Activated naive CD4-positive, alpha-beta T cell treated with anti-CD3 and anti-CD28 coated beads, Interleukin-2, amount 10 ng/mL, durations not matched to agents 7 days and 5 days (primary cell): ENCODE measurements at regions not wholly inside any gene's neighbourhood (a gene's known extent, or its start where the extent isn't known, plus 50 kb on each side); places are given as distances from the start of the nearest gene placed in this dataset.
"Not testable (repeated sequence)": the region's sequence is repeated elsewhere in the genome, so short reads cannot be mapped to it uniquely, and the experiment has no call there.

Experiments used
- CTCF ChIA-PET: fragments of 350-600 bp; sonication (Branson Sonifier 250); formaldehyde crosslinking; loops from one replicate; lab custom pipeline; 2021; ENCODE audit warnings: antibody characterized with exemption; lab: Charles Lee
- DNase-seq: peaks from one replicate; pipeline ENCODE4 v3.0.0-alpha.2; 2020
- H3K27ac Mint-ChIP-seq: one replicate; pipeline ENCODE4 v1.8.0; 2021; ENCODE audit warnings: mild to moderate bottlenecking, moderate library complexity, mixed read lengths
- H3K27me3 Mint-ChIP-seq: one replicate; pipeline ENCODE4 v1.8.0; 2021; ENCODE audit warnings: mild to moderate bottlenecking, mixed read lengths
- H3K36me3 Mint-ChIP-seq: one replicate; pipeline ENCODE4 v1.8.0; 2021; ENCODE audit warnings: mixed read lengths
- H3K4me1 Mint-ChIP-seq: one replicate; pipeline ENCODE4 v1.8.0; 2021; ENCODE audit warnings: mixed read lengths
- H3K4me3 Mint-ChIP-seq: one replicate; pipeline ENCODE4 v1.8.0; 2021; ENCODE audit warnings: mild to moderate bottlenecking, moderate library complexity, mixed read lengths
- H3K9me3 Mint-ChIP-seq: one replicate; pipeline ENCODE4 v1.8.0; 2021; ENCODE audit warnings: mixed read lengths

- H3K36me3 Mint-ChIP-seq: no peaks in the 10 kb centered on the region
- CTCF ChIA-PET: no interaction called here
- no peaks in the 10 kb centered on the region for H3K9me3 Mint-ChIP-seq
- no peaks in the 10 kb centered on the region for H3K4me1 Mint-ChIP-seq
- H3K27me3 Mint-ChIP-seq: no peaks in the 10 kb centered on the region
- DNase-seq: no peak
- H3K4me3 Mint-ChIP-seq: no peak overlapping the region
- H3K27ac Mint-ChIP-seq: no peak overlapping the region
Measured at GRCh38 chr6:49110916-49111315, 352.1 kb downstream of the MMUT start.

DNA sequence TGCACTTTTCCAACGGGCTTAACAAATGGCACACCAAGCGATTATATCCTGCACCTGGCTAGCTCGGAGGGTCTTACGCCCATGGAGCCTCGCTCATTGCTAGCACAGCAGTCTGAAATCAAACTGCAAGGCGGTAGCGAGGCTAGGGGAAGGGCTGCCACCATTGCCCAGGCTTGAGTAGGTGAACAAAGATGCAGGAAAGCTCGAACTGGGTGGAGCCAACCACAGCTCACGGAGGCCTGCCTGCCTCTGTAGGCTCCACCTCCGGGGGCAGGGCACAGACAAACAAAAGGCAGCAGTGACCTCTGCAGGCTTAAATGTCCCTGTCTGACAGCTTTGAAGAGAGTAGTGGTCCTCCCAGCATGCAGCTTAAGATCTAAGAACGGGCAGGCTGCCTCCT lies 365.4 kb downstream of the MMUT start:
- CTCF ChIA-PET, H3K4me1 Mint-ChIP-seq, DNase-seq, H3K9me3 Mint-ChIP-seq, H3K36me3 Mint-ChIP-seq, H3K27me3 Mint-ChIP-seq, H3K27ac Mint-ChIP-seq, H3K4me3 Mint-ChIP-seq: not testable (repeated sequence)

DNA sequence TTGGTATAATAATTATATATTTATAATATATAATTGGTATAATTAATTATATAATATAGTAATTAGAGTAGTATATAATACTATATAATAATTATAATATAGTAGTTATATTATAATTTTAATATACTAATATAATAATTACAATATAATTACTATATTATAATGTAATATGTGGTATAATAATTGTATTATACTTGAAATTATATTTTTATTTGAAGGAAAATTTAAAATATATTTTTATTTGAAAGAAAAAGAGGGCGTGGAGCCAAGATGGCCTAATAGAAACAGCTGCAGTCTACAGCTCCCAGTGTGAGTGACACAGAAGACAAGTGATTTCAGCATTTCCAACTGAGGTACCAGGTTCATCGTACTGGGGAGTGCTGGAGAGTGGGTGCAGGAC lies 365.9 kb downstream of the MMUT start:
- Mint-ChIP-seq H3K4me1 (no peaks in the 10 kb centered on the region), H3K27ac (no peak overlapping the region), H3K4me3 (no peak overlapping the region), H3K36me3 (no peaks in the 10 kb centered on the region), H3K9me3 (peaks cover 10% of the 10 kb centered on the region), H3K27me3 (no peaks in the 10 kb centered on the region)
- DNase-seq: no peak
- CTCF ChIA-PET: no interaction called here

GRCh38 chr6:49088631-49089030 lies 374.4 kb downstream of the MMUT start:
- no peak for DNase-seq
- Mint-ChIP-seq H3K27ac (no peak overlapping the region), H3K4me3 (no peak overlapping the region), H3K36me3 (no peaks in the 10 kb centered on the region), H3K4me1 (no peaks in the 10 kb centered on the region), H3K27me3 (no peaks in the 10 kb centered on the region), H3K9me3 (no peaks in the 10 kb centered on the region)
- CTCF ChIA-PET: no interaction called here

DNA sequence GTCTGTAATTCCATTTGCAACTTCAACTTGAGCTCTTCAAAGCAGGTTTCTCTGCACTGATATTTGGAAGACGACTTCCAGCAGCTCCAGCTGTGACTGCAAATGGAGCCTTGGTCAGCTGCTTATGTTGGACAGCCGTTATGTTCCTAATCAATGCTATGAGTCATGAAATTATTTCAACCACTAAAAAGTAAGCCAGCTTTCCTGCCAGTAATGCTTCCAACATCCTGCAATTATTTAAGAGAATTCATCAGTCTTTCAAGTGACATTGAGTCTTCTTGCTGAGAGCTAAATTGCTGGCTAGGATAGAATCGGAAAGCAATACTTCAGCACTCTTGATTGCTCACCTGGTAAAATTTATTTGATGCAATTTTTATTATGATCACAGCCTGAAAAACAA lies 375.7 kb downstream of the MMUT start:
- Mint-ChIP-seq H3K9me3 (no peaks in the 10 kb centered on the region), H3K4me1 (no peaks in the 10 kb centered on the region), H3K36me3 (no peaks in the 10 kb centered on the region), H3K4me3 (no peak overlapping the region), H3K27ac (no peak overlapping the region), H3K27me3 (no peaks in the 10 kb centered on the region)
- CTCF ChIA-PET: no interaction called here
- DNase-seq: no peak

- CTCF ChIA-PET: no interaction called here
- Mint-ChIP-seq H3K4me1 (no peaks in the 10 kb centered on the region), H3K27me3 (no peaks in the 10 kb centered on the region), H3K9me3 (no peaks in the 10 kb centered on the region), H3K4me3 (no peak overlapping the region), H3K27ac (no peak overlapping the region), H3K36me3 (no peaks in the 10 kb centered on the region)
- DNase-seq: no peak
Measured at GRCh38 chr6:49082611-49083010, 380.4 kb downstream of the MMUT start.

- no peaks in the 10 kb centered on the region for H3K4me1 Mint-ChIP-seq
- no peak for DNase-seq
- H3K27me3 Mint-ChIP-seq: no peaks in the 10 kb centered on the region
- H3K9me3 Mint-ChIP-seq: peaks cover 7% of the 10 kb centered on the region
- H3K27ac Mint-ChIP-seq: no peak overlapping the region
- no peak overlapping the region for H3K4me3 Mint-ChIP-seq
- no peaks in the 10 kb centered on the region for H3K36me3 Mint-ChIP-seq
- CTCF ChIA-PET: no interaction called here
Measured at GRCh38 chr6:49072885-49073620, 390.0 kb downstream of the MMUT start.

DNA sequence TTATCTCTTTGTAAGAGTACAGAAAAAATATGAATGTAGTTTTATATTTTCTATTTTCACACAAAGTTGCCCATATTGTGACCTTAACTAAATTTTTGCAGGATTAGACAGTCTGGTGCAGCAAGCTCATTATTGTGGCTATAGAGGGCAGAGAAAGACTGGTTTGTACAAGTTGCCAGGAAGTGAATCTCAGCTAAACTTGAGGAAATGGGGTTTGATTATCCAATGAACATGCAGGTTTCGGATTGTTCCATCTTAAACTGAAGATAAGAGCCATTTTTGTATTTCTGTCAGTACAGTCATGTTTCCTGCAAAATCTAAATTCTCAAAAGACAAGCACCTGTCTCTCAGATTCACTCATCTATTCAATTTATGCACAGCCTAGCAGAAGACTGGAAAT lies 390.9 kb downstream of the MMUT start:
- no peak for DNase-seq
- Mint-ChIP-seq H3K4me3 (no peak overlapping the region), H3K27me3 (no peaks in the 10 kb centered on the region), H3K4me1 (no peaks in the 10 kb centered on the region), H3K36me3 (no peaks in the 10 kb centered on the region), H3K27ac (no peak overlapping the region), H3K9me3 (peaks cover 7% of the 10 kb centered on the region)
- CTCF ChIA-PET: no interaction called here

DNA sequence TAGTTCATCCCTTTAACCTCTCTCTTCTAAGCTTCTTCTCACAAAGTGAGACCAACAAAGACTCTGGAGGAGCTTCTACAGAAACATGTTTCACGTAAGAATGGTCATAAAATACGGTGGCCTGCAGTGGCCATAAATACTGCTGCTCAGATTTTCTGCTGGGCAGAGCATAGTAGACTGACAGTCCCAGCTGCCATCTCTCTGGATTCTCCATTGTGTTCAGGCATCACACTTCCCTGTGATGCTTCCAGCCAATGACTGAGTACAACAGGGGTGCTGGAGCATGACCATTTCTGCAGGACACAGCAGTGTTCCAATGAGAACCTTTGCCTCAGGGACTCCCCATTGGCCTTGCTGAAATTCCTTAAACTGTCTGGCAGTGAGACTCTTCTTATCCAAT lies 392.6 kb downstream of the MMUT start:
- CTCF ChIA-PET: no interaction called here
- H3K36me3 Mint-ChIP-seq: no peaks in the 10 kb centered on the region
- H3K4me3 Mint-ChIP-seq: no peak overlapping the region
- no peaks in the 10 kb centered on the region for H3K4me1 Mint-ChIP-seq
- DNase-seq: no peak
- H3K27ac Mint-ChIP-seq: no peak overlapping the region
- no peaks in the 10 kb centered on the region for H3K27me3 Mint-ChIP-seq
- peaks cover 7% of the 10 kb centered on the region for H3K9me3 Mint-ChIP-seq

DNA sequence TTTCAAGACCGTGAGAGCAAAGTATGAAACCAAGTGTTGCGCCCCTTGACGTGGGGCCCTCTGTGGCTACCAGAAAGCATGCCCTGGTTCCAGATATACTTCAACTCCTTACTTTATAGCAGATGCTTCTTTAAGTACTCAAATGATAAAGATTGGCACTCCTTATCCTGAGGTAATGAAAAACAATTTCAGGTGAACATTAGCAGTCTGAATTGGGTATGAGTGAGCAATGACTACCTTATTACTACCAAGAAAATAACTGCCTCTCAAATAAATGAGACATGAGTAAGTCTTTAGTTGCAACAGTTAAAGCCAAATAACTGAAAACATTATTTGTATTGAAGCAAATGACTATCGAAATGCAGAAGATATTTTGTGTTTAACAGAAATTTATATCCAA lies 408.7 kb downstream of the MMUT start:
- CTCF ChIA-PET: no interaction called here
- peaks cover 8% of the 10 kb centered on the region for H3K9me3 Mint-ChIP-seq
- no peak for DNase-seq
- H3K4me3 Mint-ChIP-seq: no peak overlapping the region
- no peaks in the 10 kb centered on the region for H3K27me3 Mint-ChIP-seq
- H3K27ac Mint-ChIP-seq: no peak overlapping the region
- H3K36me3 Mint-ChIP-seq: no peaks in the 10 kb centered on the region
- no peaks in the 10 kb centered on the region for H3K4me1 Mint-ChIP-seq

DNA sequence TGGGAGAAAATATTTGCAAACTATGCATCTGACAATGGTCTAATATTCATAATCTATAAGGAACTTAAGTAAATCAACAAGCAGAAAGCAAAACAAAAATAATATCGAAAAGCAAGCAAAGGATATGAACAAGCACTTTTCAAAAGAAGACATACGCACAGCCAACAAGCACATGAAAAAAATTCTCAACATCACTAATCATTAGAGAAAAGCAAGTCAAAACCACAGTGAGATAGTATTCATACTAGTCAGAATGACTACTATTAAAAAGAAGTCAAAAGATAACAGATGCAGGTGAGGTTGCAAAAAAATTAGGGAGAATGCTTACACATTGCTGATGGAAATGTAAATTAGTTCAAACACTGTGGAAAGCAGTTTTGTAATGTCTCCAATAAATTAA lies 410.2 kb downstream of the MMUT start:
- CTCF ChIA-PET: no interaction called here
- H3K4me1 Mint-ChIP-seq: no peaks in the 10 kb centered on the region

DNA sequence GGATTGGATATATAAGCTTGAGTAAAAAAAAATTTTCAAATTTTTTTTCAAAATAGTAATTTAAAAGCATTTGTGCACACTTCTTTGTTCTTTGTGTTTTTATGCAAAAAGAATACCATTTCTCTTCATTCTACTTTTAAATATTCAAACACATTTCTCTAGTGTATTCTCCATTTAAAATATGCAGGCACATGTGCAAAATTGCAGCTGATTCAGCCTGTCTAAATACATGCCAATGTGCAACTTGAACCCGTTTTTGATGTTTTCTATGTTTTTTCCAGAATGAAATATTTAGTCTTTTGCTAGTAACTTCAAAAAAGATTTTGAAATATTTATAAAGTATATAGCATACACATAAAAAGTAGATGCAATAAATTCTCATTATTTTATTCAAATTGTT lies 411.8 kb downstream of the MMUT start:
- H3K36me3 Mint-ChIP-seq: no peaks in the 10 kb centered on the region
- CTCF ChIA-PET: no interaction called here
- no peak overlapping the region for H3K4me3 Mint-ChIP-seq
- H3K27me3 Mint-ChIP-seq: no peaks in the 10 kb centered on the region
- no peaks in the 10 kb centered on the region for H3K4me1 Mint-ChIP-seq
- no peaks in the 10 kb centered on the region for H3K9me3 Mint-ChIP-seq
- no peak overlapping the region for H3K27ac Mint-ChIP-seq
- DNase-seq: no peak

More for the DNA sequence above, 410.2 kb downstream of the MMUT start:
- DNase-seq: no peak
- Mint-ChIP-seq H3K27me3 (no peaks in the 10 kb centered on the region), H3K9me3 (peaks cover 4% of the 10 kb centered on the region), H3K4me3 (no peak overlapping the region), H3K27ac (no peak overlapping the region), H3K36me3 (no peaks in the 10 kb centered on the region)

DNA sequence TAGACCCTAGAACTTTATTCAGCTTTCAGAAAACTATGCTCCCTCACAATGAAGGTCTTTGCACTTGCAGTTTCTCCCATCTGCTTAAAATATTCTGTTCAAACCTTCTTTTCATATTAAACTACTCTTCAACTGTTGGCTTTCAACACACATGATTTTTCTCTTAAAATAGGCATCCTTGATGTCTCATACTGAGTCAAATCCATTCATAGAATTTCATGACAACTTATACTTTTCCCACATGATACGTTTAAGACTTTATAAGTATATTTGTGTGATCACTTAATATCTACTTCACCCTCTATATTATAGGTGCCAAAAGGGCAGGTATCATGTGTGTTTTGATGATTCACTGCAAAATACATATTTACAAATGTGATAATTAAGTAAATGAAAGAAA lies 412.5 kb downstream of the MMUT start:
- CTCF ChIA-PET: no interaction called here
- no peaks in the 10 kb centered on the region for H3K4me1 Mint-ChIP-seq
- H3K27me3 Mint-ChIP-seq: no peaks in the 10 kb centered on the region
- H3K4me3 Mint-ChIP-seq: no peak overlapping the region
- H3K36me3 Mint-ChIP-seq: no peaks in the 10 kb centered on the region
- no peak for DNase-seq
- peaks cover 2% of the 10 kb centered on the region for H3K9me3 Mint-ChIP-seq
- H3K27ac Mint-ChIP-seq: no peak overlapping the region

- no peak for DNase-seq
- H3K9me3 Mint-ChIP-seq: peaks cover 1% of the 10 kb centered on the region
Measured at GRCh38 chr6:49038294-49038822, 424.7 kb downstream of the MMUT start.

GRCh38 chr6:49030251-49031020 lies 432.6 kb downstream of the MMUT start:
- Mint-ChIP-seq H3K4me3 (no peak overlapping the region), H3K27me3 (no peaks in the 10 kb centered on the region), H3K36me3 (no peaks in the 10 kb centered on the region), H3K9me3 (no peaks in the 10 kb centered on the region), H3K4me1 (no peaks in the 10 kb centered on the region), H3K27ac (no peak overlapping the region)
- CTCF ChIA-PET: no interaction called here
- no peak for DNase-seq

More at GRCh38 chr6:49038294-49038822, 424.7 kb downstream of the MMUT start:
- no peaks in the 10 kb centered on the region for H3K36me3 Mint-ChIP-seq
- H3K27me3 Mint-ChIP-seq: no peaks in the 10 kb centered on the region
- no peak overlapping the region for H3K27ac Mint-ChIP-seq
- CTCF ChIA-PET: no interaction called here
- H3K4me3 Mint-ChIP-seq: no peak overlapping the region
- no peaks in the 10 kb centered on the region for H3K4me1 Mint-ChIP-seq
